GM12865 (cell line): ENCODE measurements at regions not wholly inside any gene's neighbourhood (a gene's known extent, or its start where the extent isn't known, plus 50 kb on each side); places are given as distances from the start of the nearest gene placed in this dataset.

Experiments used
- DNase-seq: peaks from one replicate; pipeline ENCODE4 v3.0.0; 2010; ENCODE audit warnings: low read depth
- H3K4me3 ChIP-seq: 2 replicates; pipeline ENCODE4 v1.5.1; 2011; ENCODE audit warnings: mild to moderate bottlenecking, low read depth, low read length, control low read depth
- TF ChIP-seq, protein P1 (sequence below): IDR thresholded peaks from 2 replicates; pipeline ENCODE4 v1.5.1; 2011; ENCODE audit warnings: low read length, control low read depth, low read depth, inconsistent platforms; ENCODE audit not compliant: insufficient read depth; ENCODE audit errors: missing control alignments

DNA sequence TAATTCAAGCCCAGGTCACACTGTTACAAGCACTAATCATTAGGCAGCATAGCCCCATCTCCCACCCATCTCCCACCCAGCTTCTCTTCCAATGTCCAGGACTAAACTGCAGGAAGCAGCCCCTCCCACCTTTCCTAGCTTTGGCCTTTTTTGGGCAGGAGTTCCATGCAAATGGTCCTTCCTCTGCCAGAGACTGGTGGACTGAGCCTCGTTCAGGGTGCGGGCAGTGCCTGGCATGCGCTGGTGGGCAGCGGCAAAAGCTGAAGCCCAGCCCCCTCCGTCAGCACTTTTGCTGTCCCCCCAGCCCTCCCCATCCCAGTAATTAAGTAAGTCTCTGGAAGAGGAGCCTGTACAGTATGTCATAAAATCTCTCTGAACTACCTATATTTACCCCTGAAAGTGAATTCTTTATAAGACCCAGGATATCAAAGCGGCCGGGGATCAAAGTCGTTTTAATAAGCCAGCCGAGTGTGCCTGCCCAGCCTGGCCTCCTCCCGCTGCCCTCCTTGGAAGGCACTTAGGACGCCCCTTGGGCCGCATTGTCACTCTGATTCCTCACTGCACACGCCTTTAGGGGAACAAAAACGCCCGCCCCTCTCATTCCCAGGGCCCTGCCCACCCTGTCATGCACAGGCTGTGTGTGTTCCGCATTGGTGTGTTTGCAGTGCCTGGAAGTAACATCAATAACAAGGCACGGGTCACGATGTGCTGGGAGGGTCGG, 109.9 kb downstream of the IRX5 start:
- no peak overlapping the region for H3K4me3 ChIP-seq
- no peak for DNase-seq
- TF ChIP-seq, protein P1, sequence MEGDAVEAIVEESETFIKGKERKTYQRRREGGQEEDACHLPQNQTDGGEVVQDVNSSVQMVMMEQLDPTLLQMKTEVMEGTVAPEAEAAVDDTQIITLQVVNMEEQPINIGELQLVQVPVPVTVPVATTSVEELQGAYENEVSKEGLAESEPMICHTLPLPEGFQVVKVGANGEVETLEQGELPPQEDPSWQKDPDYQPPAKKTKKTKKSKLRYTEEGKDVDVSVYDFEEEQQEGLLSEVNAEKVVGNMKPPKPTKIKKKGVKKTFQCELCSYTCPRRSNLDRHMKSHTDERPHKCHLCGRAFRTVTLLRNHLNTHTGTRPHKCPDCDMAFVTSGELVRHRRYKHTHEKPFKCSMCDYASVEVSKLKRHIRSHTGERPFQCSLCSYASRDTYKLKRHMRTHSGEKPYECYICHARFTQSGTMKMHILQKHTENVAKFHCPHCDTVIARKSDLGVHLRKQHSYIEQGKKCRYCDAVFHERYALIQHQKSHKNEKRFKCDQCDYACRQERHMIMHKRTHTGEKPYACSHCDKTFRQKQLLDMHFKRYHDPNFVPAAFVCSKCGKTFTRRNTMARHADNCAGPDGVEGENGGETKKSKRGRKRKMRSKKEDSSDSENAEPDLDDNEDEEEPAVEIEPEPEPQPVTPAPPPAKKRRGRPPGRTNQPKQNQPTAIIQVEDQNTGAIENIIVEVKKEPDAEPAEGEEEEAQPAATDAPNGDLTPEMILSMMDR: no peak

DNA sequence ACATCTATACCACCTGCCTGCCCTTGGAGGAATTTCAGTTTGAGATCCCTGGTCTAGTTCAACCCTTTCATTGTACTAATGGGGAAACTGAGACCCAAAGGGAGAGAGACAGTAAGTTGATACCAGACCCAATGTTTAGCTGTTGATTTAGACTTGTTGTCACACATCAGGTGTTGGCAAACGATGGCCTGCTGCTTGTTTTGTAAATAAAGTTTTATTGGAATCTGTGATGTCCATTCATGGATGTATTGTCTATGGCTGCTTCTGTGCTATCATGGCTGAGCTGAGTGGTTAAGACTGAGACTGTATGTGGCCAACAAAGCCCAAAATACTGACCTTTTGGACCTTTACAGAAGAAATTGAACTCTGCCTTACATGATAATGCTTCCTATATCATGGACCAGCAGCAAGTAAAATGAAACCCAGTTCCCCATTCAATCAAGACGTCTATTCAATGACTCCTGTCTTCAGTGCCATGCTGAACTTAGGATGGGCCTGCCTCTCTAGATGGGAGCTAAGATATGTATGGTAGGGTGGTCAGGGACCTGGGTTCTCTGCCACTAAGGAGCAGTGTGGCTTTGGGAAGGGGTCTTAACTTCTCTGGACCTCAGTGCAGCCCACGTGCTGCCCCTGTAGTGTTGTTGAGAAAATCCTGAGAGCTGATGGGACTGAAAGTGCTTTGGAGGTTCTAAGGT, 111.0 kb downstream of the IRX5 start:
- H3K4me3 ChIP-seq: no peak overlapping the region
- DNase-seq: no peak
- TF ChIP-seq, protein P1: no peak

DNA sequence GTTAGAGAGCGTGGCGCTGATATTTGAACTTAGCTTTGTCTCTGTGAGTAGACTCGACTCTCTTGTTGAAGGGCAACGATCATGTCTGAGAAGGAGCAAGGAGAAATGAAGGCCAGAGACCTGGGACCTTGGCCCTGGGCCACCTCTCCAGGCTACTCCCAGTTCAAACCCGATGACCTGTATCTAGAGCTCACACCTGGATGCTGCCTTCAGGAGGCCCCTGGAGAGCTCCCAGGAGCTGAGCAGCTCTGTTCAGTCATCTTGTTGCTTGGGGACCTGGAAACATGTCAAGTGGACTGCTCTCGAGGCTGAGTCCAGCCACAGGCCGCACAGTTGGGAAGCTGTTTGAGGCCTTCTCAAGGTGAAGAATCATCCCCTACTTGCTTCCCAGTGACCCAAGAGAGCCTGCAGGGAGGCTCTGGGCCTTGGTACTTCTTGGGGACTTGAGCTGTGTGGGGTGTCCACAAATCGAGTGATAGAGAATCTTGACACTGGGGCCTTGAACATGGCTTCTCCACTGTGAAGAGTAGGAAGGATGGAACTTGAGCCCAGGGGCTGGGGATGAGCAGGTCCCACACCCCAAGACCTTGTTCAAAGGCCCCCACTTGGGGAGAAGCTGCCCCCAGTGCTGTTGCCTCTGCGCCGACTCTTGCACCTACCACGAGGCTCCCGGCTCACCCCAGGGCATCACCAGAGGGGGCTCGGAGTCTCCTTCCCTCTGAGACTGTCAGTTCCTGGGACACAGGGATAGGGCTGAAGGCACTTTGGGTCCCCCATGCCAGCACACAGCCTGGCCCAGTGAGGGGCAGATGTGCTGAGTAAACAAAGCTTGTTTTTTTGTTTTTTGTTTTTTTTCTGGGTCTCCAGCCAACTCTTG, 112.1 kb downstream of the IRX5 start:
- DNase-seq: no peak
- TF ChIP-seq, protein P1: no peak
- H3K4me3 ChIP-seq: no peak overlapping the region

DNA sequence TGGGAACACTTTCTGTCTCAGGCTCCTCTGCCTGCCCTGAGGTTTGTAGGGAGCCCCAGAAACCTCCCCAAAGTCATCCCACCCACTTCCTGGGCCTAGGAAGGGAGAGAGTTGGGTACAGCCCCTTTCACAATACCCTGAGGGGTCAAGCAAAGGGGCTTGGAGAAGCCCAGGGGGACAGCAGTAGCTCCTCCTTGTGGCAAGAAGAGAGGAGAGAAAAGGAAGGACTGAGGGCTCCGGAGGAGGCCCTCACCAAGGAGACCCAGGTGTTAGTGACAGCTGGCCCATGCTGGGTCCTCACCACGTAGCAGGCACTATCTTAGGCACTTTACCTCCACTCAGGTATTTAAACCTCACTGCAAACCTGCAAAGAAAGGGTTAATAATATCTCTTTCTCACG, 112.8 kb downstream of the IRX5 start:
- DNase-seq: no peak
- TF ChIP-seq, protein P1: no peak
- H3K4me3 ChIP-seq: no peak overlapping the region

DNA sequence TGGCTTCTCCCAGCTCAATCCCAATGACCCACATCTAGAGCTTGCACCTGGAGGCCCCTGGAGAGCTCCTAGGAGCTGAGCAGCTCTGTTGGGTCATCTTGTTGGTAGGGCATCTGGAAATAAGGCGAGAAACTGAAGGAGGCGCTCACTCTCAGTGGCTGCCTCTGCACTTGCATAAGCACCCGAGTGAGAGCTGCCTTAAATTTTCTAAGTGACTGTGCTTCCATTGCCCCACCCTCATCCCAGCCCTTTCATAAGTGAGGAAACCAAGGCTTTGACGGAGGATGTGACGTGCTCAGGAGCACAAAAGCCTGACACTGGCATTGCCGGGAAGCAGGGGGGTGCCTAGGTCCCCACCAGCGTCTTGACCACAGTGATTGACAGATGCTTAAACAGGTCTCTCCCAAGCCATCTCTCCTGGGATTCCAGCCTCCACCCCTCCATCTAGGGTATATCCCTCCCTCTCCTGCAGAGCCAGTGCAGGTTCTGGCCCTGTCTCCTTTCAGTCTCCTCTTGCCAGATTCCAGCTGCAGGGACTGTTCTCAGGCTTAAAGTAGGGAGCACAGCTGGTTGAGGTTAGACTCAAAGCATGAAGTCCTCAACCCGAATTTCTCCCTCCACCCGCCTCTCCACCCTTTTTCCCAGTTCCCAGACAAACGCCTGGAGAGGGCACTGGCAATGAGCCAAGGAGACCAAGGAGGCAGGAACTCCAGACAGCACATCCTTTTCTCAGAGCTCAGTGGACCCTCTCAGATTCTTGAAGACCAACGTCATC, 113.7 kb downstream of the IRX5 start:
- TF ChIP-seq, protein P1: no peak
- no peak overlapping the region for H3K4me3 ChIP-seq

DNA sequence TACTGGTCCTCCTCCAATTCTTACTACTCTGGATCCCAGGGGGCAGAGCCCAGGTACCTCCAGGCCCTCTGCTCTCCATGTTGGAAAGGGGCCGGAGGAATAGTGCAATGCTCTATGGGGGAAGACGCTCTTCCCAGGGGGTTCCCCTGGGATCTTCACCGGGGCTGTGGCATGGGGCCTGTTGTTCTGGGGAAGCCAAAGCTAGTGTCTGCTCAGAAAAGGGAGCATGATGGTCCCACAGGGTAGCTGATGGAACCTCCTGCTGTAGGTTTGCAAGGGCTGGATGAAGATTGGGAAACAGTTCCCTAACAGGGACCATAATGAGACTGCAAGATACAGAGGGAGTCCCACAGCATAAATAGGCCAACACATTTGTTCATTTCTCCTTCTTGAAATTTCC, 114.7 kb downstream of the IRX5 start:
- no peak overlapping the region for H3K4me3 ChIP-seq
- TF ChIP-seq, protein P1: no peak

More for the DNA sequence above, 113.7 kb downstream of the IRX5 start:
- DNase-seq: no peak

More for the DNA sequence above, 114.7 kb downstream of the IRX5 start:
- no peak for DNase-seq
